H1 (cell line): ENCODE measurements at regions not wholly inside any gene's neighbourhood (a gene's known extent, or its start where the extent isn't known, plus 50 kb on each side); places are given as distances from the start of the nearest gene placed in this dataset.
"Not testable (repeated sequence)": the region's sequence is repeated elsewhere in the genome, so short reads cannot be mapped to it uniquely, and the experiment has no call there.

Source experiments
- CTCF ChIA-PET: fragments of 300-600 bp; sonication (Branson Sonifier 250); formaldehyde crosslinking; loops from one replicate; lab custom pipeline; 2021; ENCODE audit not compliant: partially characterized antibody; lab: Charles Lee
- POLR2A ChIA-PET: fragments of 300-600 bp; sonication (Branson Sonifier 250); formaldehyde crosslinking; loops from one replicate; lab custom pipeline; 2021; ENCODE audit warnings: inconsistent platforms; ENCODE audit not compliant: partially characterized antibody; lab: Charles Lee
- DNase-seq, 2 experiments: peaks; one replicate each; pipeline versions ENCODE4 v3.0.0 to v3.0.0-alpha.2; 2010 to 2022; ENCODE audit warnings: low spot score in 2 of 2, low read depth in 1 of 2, mixed read lengths in 1 of 2
- FAIRE-seq: peaks from 2 replicates; lab custom pipeline; 2011; peaks lifted over from hg19 to GRCh38; lab: Jason Lieb, UNC
- H2AFZ ChIP-seq: 2 replicates; pipeline ENCODE4 v1.8.1; 2012; ENCODE audit warnings: low read length, inconsistent platforms
- H2AK5ac ChIP-seq: 2 replicates; pipeline ENCODE4 v1.6.1; 2013; ENCODE audit warnings: low read depth, low read length
- H2BK120ac ChIP-seq: replicated peaks from 2 replicates; pipeline ENCODE3; 2013; ENCODE audit warnings: low read depth, low read length, inconsistent platforms
- H2BK12ac ChIP-seq: 2 replicates; pipeline ENCODE4 v1.6.1; 2013; ENCODE audit warnings: low read depth, low read length
- H2BK15ac ChIP-seq: 2 replicates; pipeline ENCODE4 v1.6.1; 2013; ENCODE audit warnings: low read length
- H2BK20ac ChIP-seq: 2 replicates; pipeline ENCODE4 v1.6.1; 2013; ENCODE audit warnings: low read length
- H2BK5ac ChIP-seq: 2 replicates; pipeline ENCODE4 v1.6.1; 2013; ENCODE audit warnings: low read depth, low read length
- H3K14ac ChIP-seq: 2 replicates; pipeline ENCODE4 v1.6.1; 2013; ENCODE audit warnings: inconsistent platforms; ENCODE audit not compliant: insufficient read length
- H3K18ac ChIP-seq: 2 replicates; pipeline ENCODE4 v1.6.1; 2013; ENCODE audit warnings: low read length; ENCODE audit errors: extremely low read depth
- H3K23ac ChIP-seq: 2 replicates; pipeline ENCODE4 v1.6.1; 2013; ENCODE audit warnings: inconsistent platforms; ENCODE audit not compliant: insufficient read length
- H3K23me2 ChIP-seq: 2 replicates; pipeline ENCODE4 v1.6.1; 2013; ENCODE audit warnings: low read depth, low read length
- H3K27ac ChIP-seq: 2 replicates; pipeline ENCODE4 v1.6.1; 2011; ENCODE audit warnings: low read depth, low read length, inconsistent platforms
- H3K27me3 ChIP-seq, 4 experiments: replicated peaks in 1 of 4; 1 replicate in 1 of 4; 2 replicates in 3 of 4; pipeline versions ENCODE4 v1.6.1 to v1.8.1; 2011 to 2013; ENCODE audit warnings: low read length in 3 of 4, mild to moderate bottlenecking in 3 of 4, inconsistent platforms in 2 of 4, mixed read lengths in 2 of 4, moderate library complexity in 1 of 4; ENCODE audit not compliant: control insufficient read depth in 3 of 4, insufficient read depth in 3 of 4; ENCODE audit errors: extremely low read depth in 1 of 4
- H3K36me3 ChIP-seq, 4 experiments: 2 replicates each; pipeline versions ENCODE4 v1.6.1 to v1.8.1; 2011 to 2013; ENCODE audit warnings: mild to moderate bottlenecking in 4 of 4, low read length in 3 of 4, moderate library complexity in 2 of 4, control low read depth in 1 of 4, inconsistent platforms in 1 of 4; ENCODE audit not compliant: insufficient read depth in 4 of 4, control insufficient read depth in 2 of 4
- H3K4ac ChIP-seq: replicated peaks from 2 replicates; pipeline ENCODE3; 2013; ENCODE audit warnings: low read length, low read depth, mixed read lengths, inconsistent platforms; ENCODE audit not compliant: insufficient read length
- H3K4me1 ChIP-seq, 4 experiments: replicated peaks in 1 of 4; 1 replicate in 1 of 4; 2 replicates in 3 of 4; pipeline versions ENCODE4 v1.6.1 to v1.8.1; 2011 to 2013; ENCODE audit warnings: low read length in 3 of 4, inconsistent platforms in 2 of 4, mixed read lengths in 1 of 4; ENCODE audit not compliant: insufficient read depth in 4 of 4, control insufficient read depth in 3 of 4
- H3K4me2 ChIP-seq, 2 experiments: 2 replicates each; pipeline versions ENCODE4 v1.6.1 to v1.8.1; 2011 to 2013; ENCODE audit warnings: low read depth in 2 of 2, low read length in 2 of 2, control low read depth in 1 of 2, inconsistent platforms in 1 of 2, mild to moderate bottlenecking in 1 of 2; ENCODE audit not compliant: insufficient read depth in 1 of 2
- H3K4me3 ChIP-seq, 4 experiments: fragments of 200-600, 300-600 bp in 1 of 4; sonication (generic), shearing (Covaris generic), sonication (Bioruptor Twin) in 1 of 4; 2 replicates each; pipeline versions ENCODE4 v1.5.1 to v1.8.1; 2011 to 2016; ENCODE audit warnings: low read length in 4 of 4, low read depth in 3 of 4, control low read depth in 2 of 4, inconsistent platforms in 2 of 4, mild to moderate bottlenecking in 2 of 4, mixed read lengths in 1 of 4, moderate library complexity in 1 of 4; ENCODE audit not compliant: insufficient read depth in 2 of 4; ENCODE audit errors: extremely low read depth in 1 of 4
- H3K56ac ChIP-seq: replicated peaks from 2 replicates; pipeline ENCODE3; 2013; ENCODE audit warnings: low read depth, mild to moderate bottlenecking, mixed read lengths, low read length, inconsistent platforms; ENCODE audit not compliant: insufficient read length
- H3K79me1 ChIP-seq: 2 replicates; pipeline ENCODE4 v1.6.1; 2013; ENCODE audit warnings: low read depth, low read length, control low read depth
- H3K79me2 ChIP-seq, 2 experiments: 2 replicates each; pipeline versions ENCODE4 v1.6.1 to v1.8.1; 2012 to 2013; ENCODE audit warnings: low read length in 2 of 2, mild to moderate bottlenecking in 2 of 2, inconsistent platforms in 1 of 2; ENCODE audit not compliant: insufficient read depth in 2 of 2, control insufficient read depth in 1 of 2
- H3K9ac ChIP-seq, 4 experiments: replicated peaks in 1 of 4; 1 replicate in 1 of 4; 2 replicates in 3 of 4; pipeline versions ENCODE4 v1.6.1 to v1.8.1; 2011 to 2013; ENCODE audit warnings: low read depth in 3 of 4, low read length in 3 of 4, control low read depth in 2 of 4, mild to moderate bottlenecking in 2 of 4, moderate library complexity in 2 of 4, inconsistent platforms in 1 of 4; ENCODE audit errors: extremely low read depth in 1 of 4
- H3K9me3 ChIP-seq, 2 experiments: 2 replicates each; pipeline versions ENCODE4 v1.6.1 to v1.8.1; 2012 to 2013; ENCODE audit warnings: mild to moderate bottlenecking in 2 of 2, moderate library complexity in 2 of 2, control low read depth in 1 of 2, inconsistent platforms in 1 of 2, low read depth in 1 of 2, low read length in 1 of 2, mixed read lengths in 1 of 2; ENCODE audit not compliant: insufficient read depth in 2 of 2
- H4K20me1 ChIP-seq, 2 experiments: replicated peaks in 1 of 2; 2 replicates each; pipeline versions ENCODE3 to v1.8.1; 2011 to 2013; ENCODE audit warnings: inconsistent platforms in 2 of 2, low read length in 2 of 2, mild to moderate bottlenecking in 1 of 2; ENCODE audit not compliant: insufficient read depth in 2 of 2, control insufficient read depth in 1 of 2
- H4K5ac ChIP-seq: 2 replicates; pipeline ENCODE4 v1.6.1; 2013; ENCODE audit warnings: low read length, low read depth, mixed read lengths, inconsistent platforms; ENCODE audit not compliant: insufficient read length
- H4K8ac ChIP-seq: 2 replicates; pipeline ENCODE4 v1.8.0; 2013; ENCODE audit warnings: mild to moderate bottlenecking, moderate library complexity, low read length, inconsistent platforms; ENCODE audit not compliant: insufficient read depth; ENCODE audit errors: extremely low read depth
- H4K91ac ChIP-seq: replicated peaks from 2 replicates; pipeline ENCODE3; 2013; ENCODE audit warnings: low read length, mixed read lengths, inconsistent platforms; ENCODE audit not compliant: insufficient read length
- WGBS, 2 experiments: shearing (Covaris generic) in 1 of 2; methylation state at CpG; one replicate each; pipeline versions ENCODE4 v1.1.6 to v1.1.7; 2013 to 2015; ENCODE audit warnings: low lambda C conversion rate in 2 of 2, mixed read lengths in 2 of 2, inconsistent platforms in 1 of 2, low coverage in 1 of 2, missing lambda C conversion rate in 1 of 2; ENCODE audit not compliant: insufficient replicate concordance in 2 of 2, insufficient coverage in 1 of 2, insufficient read length in 1 of 2; ENCODE audit errors: extremely low coverage in 1 of 2, missing lambda C conversion rate in 1 of 2; 5-methylcytosine and 5-hydroxymethylcytosine counted together

DNA sequence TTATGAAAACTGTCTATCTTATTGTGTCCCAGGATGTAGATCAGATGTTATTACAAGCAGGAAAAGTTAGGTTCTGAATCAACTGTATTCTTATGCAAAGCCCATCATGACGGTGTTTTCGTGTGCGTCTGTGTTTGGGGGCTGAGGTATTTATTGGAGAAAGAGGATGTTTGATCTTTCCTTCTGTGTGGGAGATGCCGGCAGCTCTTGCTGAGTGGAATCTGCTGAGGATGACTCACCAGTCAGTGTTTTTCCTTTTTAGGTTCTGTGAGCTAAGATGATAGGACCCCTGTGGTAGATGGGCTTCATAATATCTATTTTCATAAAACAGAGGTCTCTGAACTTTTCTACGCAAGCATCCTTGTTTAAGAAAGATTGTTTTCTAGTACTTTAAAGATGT lies 107.1 kb downstream of the PWWP3B start:
- H4K5ac ChIP-seq, H4K91ac ChIP-seq, H3K9me3 ChIP-seq, H4K8ac ChIP-seq, H3K36me3 ChIP-seq, DNase-seq, H3K18ac ChIP-seq, H2AFZ ChIP-seq, POLR2A ChIA-PET, H3K27ac ChIP-seq, H2BK20ac ChIP-seq, H3K79me1 ChIP-seq, H3K4me1 ChIP-seq, H3K4ac ChIP-seq, H3K14ac ChIP-seq, H3K27me3 ChIP-seq, H2BK15ac ChIP-seq, H3K9ac ChIP-seq, H4K20me1 ChIP-seq, FAIRE-seq, H3K23ac ChIP-seq, H2BK120ac ChIP-seq, H3K23me2 ChIP-seq, H3K79me2 ChIP-seq, H3K56ac ChIP-seq, H3K4me2 ChIP-seq, H2BK12ac ChIP-seq, H2AK5ac ChIP-seq, CTCF ChIA-PET, H3K4me3 ChIP-seq, H2BK5ac ChIP-seq: not testable (repeated sequence)
- WGBS, 2 experiments, result no CpG with 5 or more reads among the region's 5 CpGs
